HG02623 (cell line): ENCODE measurements at regions not wholly inside any gene's neighbourhood (a gene's known extent, or its start where the extent isn't known, plus 50 kb on each side); places are given as distances from the start of the nearest gene placed in this dataset.
"Not testable (repeated sequence)": the region's sequence is repeated elsewhere in the genome, so short reads cannot be mapped to it uniquely, and the experiment has no call there.

Experiments
- ATAC-seq: cut with Tn5 transposase; IDR thresholded peaks from one replicate; pipeline ENCODE4 v1.9.1; 2021; ENCODE audit warnings: moderate library complexity; ENCODE audit not compliant: unreplicated experiment

- ATAC-seq = no peak
Measured at GRCh38 chr7:17396692-17397091, 98.2 kb downstream of the AHR start.

DNA sequence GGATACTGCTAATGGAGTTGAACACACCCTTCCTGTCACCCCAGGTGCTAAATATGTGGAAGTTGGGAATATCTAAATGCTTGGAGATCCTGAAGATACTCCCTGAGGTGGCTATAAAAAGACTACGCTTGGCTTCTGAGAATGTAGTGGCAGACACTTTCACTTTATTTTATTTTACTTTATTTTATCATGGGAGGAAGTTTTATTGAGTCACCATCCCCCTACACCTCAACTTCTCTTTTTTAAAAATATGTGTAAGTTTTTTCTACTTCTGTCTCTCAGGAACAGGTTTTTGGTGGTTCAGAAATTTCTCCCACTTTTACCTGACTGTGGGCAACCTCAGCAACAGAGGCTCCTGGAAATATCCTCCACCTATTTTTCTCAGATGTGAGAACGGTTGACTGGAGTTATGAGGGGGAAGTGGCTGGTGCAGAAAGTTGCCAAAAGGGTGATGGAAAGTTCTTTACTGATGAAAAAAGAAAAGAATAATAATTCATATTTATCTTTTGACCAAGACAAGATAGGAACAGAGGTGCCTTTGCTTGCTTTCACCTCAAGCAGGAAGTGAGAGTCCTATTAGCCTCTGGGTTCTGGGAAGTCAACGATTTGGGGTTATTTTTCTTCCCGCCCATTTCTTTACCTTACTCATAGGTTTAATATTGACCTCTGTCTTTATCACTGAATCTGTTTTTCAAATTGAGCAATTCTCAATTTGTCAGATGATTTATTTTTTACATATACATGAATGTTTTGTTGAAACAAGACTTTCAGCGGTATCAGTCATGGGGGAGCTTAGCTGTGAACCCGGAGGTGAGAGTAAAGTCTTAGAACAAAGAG lies 103.6 kb downstream of the AHR start:
- ATAC-seq = peak; percentile 60

GRCh38 chr7:17402628-17403278 lies 104.3 kb downstream of the AHR start:
- ATAC-seq = peak; percentile 74

GRCh38 chr7:17404006-17404405 lies 105.6 kb downstream of the AHR start:
- ATAC-seq = no peak

- no peak for ATAC-seq
Measured at GRCh38 chr7:17405786-17406185, 107.3 kb downstream of the AHR start.

DNA sequence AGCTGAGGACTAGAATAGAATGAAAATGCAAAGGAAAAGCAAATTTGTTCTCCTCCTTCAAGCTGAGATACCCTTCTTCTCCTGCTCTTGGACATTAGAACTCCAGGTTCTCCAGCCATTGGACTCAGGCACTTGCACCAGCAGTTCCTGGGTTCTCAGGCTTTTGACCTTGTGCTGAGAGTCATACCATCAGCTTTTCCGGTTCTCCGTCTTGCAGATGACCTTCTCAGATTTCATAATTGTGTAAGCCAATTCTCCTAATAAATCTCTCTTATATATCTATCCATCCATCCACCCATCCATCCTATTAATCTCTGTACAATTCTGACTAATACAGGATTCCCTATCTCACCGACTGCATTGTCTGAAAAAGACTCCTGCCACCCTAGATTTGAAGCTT lies 108.3 kb downstream of the AHR start:
- no peak for ATAC-seq

DNA sequence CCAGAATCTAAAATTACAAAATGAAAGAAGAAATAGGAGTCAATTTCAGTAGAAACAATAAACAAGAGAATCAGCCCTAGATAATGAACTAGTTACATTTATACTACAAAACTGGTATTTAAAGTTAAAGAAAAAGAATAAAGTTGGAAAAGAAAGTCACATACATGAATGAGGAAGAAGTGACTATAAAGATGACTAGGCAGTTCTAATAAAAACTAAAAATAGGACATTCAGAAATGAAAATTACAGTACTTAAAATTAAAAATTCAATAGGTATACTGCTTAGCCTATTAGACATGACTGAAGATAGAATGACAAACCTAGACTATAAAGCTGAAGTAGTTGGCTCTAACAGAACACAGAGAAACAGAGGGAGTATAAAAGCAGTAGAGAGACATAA lies 108.8 kb downstream of the AHR start:
- no peak for ATAC-seq

DNA sequence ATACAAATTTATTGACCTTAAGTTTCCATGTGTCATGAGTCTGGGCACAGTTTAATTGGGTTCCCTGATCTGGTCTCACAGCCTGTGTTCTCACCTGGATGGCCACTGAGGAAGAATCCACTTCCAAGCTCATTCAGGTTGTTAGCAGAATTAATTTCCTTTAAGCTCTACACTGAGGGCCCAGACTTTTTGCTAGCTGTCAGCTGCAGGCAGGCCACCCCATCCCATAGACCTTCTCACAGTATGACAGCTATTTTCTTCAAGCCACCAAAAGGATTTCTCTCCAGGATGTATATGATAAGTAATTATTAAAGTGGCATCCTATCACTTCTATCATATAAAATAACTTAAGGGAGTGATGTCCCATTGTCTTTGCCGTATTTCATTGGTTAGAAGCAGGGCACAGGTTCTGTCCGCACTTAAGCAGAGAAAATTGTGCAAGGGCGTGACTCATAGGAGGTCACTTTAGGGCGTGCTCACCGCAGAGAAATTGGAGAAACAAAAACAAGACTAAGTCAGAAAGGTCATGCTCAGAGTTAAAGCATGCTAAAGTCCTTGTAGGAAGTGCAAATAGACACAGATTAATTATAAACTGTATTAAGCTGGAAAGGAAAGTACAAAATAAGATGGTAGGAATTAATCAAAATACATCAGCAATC lies 109.9 kb downstream of the AHR start:
- ATAC-seq = no peak

GRCh38 chr7:17408904-17409290 lies 110.4 kb downstream of the AHR start:
- no peak for ATAC-seq

GRCh38 chr7:17411922-17412321 lies 113.5 kb downstream of the AHR start:
- peak; percentile 70 for ATAC-seq

DNA sequence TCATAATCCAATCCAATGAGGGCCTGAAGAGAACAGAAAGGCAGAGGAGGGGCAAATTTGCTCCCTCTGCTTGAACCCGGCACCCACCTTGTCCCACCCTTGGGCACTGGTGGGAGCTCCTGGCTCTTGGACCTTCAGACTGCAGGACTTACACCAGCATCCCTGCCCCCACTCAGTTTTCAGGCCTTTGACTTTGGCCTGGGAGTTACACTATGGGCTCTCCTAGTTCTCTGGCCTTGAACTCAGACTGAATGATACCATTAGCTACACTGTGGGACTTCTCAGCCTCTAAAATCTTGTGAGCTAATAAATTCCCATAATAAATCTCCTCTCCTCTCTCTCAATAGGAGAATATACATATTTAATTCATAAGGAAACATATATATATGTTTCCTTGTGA lies 114.4 kb downstream of the AHR start:
- no peak for ATAC-seq

DNA sequence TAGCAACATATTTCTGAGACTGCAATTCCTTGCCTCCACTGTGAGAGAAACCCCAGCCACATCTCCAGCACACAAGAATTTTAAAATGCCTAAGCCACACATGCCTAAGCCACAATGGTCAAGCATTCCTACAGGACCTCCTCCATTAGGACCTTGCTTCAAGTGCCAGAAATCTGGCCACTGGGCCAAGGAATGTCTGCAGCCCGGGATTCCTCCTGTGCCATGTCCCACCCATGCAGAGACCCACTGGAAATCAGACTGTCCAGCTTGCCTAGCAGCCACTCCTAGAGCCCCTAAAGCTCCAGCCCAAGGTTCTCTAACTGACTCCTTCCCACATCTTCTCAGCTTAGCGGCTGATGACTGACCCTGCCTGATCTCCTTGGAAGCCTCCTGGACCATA lies 117.5 kb downstream of the AHR start:
- ATAC-seq = no peak

DNA sequence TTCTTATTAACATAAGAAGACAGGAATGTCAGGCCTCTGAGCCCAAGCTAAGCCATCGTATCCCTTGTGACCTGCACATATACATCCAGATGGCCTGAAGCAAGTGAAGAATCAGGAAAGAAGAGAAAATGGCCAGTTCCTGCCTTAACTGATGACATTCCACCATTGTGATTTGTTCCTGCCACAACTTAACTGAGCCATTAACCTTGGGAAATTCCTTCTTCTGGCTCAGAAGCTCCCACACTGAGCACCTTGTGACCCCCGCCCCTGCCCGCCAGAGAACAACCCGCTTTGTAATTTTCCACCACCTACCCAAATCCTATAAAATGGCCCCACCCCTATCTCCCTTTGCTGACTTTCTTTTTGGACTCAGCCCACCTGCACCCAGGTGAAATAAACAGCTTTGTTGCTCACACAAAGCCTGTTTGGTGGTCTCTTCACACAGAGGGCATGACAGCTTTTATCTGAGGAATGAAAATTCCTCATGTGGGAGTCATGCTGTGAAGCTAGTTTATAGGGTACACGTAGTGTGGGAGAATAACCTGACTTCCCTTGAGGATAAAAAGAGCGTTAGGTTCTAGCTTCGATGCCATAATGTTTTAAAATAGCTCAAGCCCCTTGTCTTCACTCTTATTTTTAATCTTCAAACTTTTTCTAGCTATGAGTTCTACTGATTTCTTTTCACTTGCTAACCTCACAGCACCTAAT lies 122.0 kb downstream of the AHR start:
- not testable (repeated sequence) for ATAC-seq

- no peak for ATAC-seq
Measured at GRCh38 chr7:17421941-17422340, 123.5 kb downstream of the AHR start.

DNA sequence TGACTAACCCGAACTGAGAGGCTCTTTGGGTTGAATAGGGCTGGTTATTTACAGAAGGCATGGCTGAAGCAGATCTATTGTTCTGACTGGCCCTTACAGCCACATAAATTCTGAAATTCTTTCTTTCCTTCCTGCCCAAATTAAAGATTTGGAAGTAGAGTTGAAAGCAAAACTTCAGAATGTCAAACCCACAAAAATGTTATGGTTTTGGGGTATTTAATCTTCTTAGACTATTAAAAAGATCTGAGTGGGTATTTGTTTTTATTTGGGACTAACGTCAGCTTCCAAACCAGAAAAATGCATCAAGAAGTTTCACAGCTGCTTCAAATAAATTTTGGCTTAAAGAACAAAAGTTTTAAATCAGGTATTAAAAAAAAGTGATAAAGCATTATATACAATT lies 124.5 kb downstream of the AHR start:
- no peak for ATAC-seq

DNA sequence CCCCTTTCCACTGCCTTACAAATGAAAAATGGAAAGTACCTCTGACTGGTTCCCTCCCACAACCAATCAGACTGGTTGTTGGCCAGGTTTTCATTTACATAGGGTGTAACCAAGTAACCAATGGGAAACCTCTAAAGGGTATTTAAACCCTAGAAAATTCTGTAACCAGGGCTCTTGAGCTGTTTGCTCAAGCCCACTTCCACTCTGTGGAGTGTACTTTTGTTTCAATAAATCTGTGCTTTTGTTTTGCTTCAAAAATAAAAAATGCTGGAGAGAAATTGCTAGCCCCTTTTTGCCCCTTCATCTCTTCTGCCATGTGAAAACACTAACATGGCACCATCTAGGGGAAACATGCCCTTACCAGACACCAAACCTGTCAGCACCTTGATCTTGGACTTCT lies 129.5 kb downstream of the AHR start:
- ATAC-seq = no peak

DNA sequence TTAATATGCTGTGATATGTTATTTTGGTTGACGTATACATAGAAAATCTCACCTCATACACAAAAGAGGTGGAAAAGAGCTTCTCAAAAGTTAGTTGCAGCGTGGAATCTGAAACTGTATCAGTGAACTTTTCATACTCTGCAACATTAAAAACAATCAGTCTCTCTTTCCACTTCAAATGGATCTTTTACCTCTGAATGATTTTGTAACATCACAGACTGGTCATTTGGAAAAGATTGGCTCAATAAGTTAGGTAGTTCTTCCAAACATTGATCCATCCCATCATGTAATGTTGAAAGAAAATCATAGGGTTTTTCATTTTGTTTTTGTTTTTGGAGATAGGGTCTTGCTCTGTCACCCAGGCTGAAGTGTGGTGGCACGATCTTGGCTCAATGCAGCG lies 131.1 kb downstream of the AHR start:
- no peak for ATAC-seq

DNA sequence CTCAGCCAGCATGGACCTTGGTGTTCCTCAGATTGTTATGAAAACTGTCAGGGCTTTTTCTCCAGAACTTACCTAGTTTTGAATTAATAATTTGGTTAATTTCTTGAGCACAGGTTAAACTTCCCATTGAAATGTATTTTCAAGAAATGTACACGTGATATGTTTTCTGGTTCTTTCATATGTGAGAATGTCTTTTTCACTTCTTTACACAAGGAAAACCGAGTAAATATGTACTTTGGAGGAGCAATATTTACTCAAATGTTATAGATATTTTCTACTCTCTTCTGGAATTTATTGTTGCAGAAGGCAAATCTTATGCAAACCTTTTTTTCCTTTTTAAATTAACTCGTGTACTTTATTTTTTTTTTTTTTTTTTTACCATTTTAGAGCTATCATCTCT lies 134.3 kb downstream of the AHR start:
- ATAC-seq = no peak

- no peak for ATAC-seq
Measured at GRCh38 chr7:17434191-17434590, 135.7 kb downstream of the AHR start.

- ATAC-seq = no peak
Measured at GRCh38 chr7:17434841-17435692, 136.6 kb downstream of the AHR start.

DNA sequence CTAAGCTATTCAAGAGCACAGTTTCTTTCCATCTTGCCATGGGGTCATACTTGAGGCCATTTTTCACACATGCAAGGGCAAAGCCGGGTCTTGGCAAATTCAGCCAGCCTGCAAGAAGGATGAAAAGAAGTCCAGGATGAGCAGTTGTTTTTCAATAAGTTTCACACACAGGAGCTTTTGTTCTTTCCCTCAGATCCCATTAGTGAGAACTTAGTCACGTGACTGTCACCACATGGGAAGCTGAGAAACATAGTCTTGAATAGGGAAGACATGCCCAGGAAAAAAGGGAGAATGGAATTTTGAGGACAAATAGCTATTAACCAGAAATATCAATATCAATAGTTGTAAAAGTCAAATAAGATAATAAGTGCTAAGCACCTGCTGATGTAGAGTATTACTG lies 137.7 kb downstream of the AHR start:
- no peak for ATAC-seq
